Esophagus squamous epithelium (tissue), 4 donors: ENCODE measurements at regions not wholly inside any gene's neighbourhood (a gene's known extent, or its start where the extent isn't known, plus 50 kb on each side); places are given as distances from the start of the nearest gene placed in this dataset.

Experiments
- POLR2A ChIP-seq, 4 donors: fragments of 450-650 bp; IDR thresholded peaks; one replicate each; pipeline ENCODE4 v1.6.1; 2017; ENCODE audit warnings: antibody characterized with exemption in 4 of 4, mild to moderate bottlenecking in 4 of 4, moderate library complexity in 3 of 4
- TF ChIP-seq, protein P1 (sequence below), 6 experiments: fragments of 450-650 bp in 4 of 6; fragments of 200-600 bp in 2 of 6; sonication (generic) in 2 of 6; IDR thresholded peaks; one replicate each; pipeline ENCODE4 v1.5.1; 2016 to 2019; ENCODE audit warnings: antibody characterized with exemption in 6 of 6, mild to moderate bottlenecking in 4 of 6, moderate library complexity in 4 of 6

- TF ChIP-seq, protein P1, sequence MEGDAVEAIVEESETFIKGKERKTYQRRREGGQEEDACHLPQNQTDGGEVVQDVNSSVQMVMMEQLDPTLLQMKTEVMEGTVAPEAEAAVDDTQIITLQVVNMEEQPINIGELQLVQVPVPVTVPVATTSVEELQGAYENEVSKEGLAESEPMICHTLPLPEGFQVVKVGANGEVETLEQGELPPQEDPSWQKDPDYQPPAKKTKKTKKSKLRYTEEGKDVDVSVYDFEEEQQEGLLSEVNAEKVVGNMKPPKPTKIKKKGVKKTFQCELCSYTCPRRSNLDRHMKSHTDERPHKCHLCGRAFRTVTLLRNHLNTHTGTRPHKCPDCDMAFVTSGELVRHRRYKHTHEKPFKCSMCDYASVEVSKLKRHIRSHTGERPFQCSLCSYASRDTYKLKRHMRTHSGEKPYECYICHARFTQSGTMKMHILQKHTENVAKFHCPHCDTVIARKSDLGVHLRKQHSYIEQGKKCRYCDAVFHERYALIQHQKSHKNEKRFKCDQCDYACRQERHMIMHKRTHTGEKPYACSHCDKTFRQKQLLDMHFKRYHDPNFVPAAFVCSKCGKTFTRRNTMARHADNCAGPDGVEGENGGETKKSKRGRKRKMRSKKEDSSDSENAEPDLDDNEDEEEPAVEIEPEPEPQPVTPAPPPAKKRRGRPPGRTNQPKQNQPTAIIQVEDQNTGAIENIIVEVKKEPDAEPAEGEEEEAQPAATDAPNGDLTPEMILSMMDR (IDR thresholded peaks at IDR 0.05), result no peak
- TF ChIP-seq POLR2A (IDR thresholded peaks at IDR 0.05), result no peak
Measured at GRCh38 chr4:153955327-153955726, 166.4 kb upstream of the SFRP2 start.
